Endothelial cell of umbilical vein (primary cell): ENCODE measurements at regions not wholly inside any gene's neighbourhood (a gene's known extent, or its start where the extent isn't known, plus 50 kb on each side); places are given as distances from the start of the nearest gene placed in this dataset.

Experiments used
- BruUV-seq: library from RNA; stranded (reverse); fragments of 400-500 nt; replicated peaks from 2 replicates; lab custom pipeline; 2021; lab: Mats Ljungman, UMichigan
- CTCF ChIA-PET: fragments of 300-600, 350-600 bp; sonication (Branson Sonifier 250); formaldehyde crosslinking; loops from one replicate; lab custom pipeline; 2021; ENCODE audit warnings: antibody characterized with exemption, inconsistent platforms; lab: Charles Lee
- POLR2A ChIA-PET: fragments of 300-600, 350-600 bp; sonication (Branson Sonifier 250); formaldehyde crosslinking; loops from one replicate; lab custom pipeline; 2021; ENCODE audit warnings: antibody characterized with exemption, inconsistent platforms; lab: Charles Lee
- DNase-seq: peaks from one replicate; pipeline ENCODE4 v3.0.0-alpha.2; 2011; ENCODE audit warnings: low read depth, low spot score
- FAIRE-seq: peaks from 2 replicates; lab custom pipeline; 2011; peaks lifted over from hg19 to GRCh38; lab: Jason Lieb, UNC
- H2AFZ ChIP-seq: 2 replicates; pipeline ENCODE4 v1.6.0; 2012; ENCODE audit warnings: low read depth, low read length, control low read depth, inconsistent platforms
- H3K27ac ChIP-seq: 2 replicates; pipeline ENCODE4 v1.5.1; 2011; ENCODE audit warnings: low read depth, mild to moderate bottlenecking, control low read depth, low read length, moderate library complexity; ENCODE audit not compliant: insufficient read depth
- H3K27me3 ChIP-seq, 2 experiments: 2 replicates each; pipeline versions ENCODE4 v1.6.0 to v1.6.1; 2011; ENCODE audit warnings: low read length in 2 of 2, mixed read lengths in 1 of 2; ENCODE audit not compliant: control insufficient read depth in 2 of 2, insufficient read depth in 2 of 2
- H3K36me3 ChIP-seq, 2 experiments: 2 replicates in 1 of 2; 3 replicates in 1 of 2; pipeline ENCODE4 v1.5.1; 2011; ENCODE audit warnings: low read length in 2 of 2, mild to moderate bottlenecking in 1 of 2, moderate library complexity in 1 of 2; ENCODE audit not compliant: control insufficient read depth in 2 of 2, insufficient read depth in 2 of 2; ENCODE audit errors: extremely low read depth in 1 of 2
- H3K4me1 ChIP-seq: 3 replicates; pipeline ENCODE4 v1.5.1; 2011; ENCODE audit warnings: mild to moderate bottlenecking, low read length; ENCODE audit not compliant: control insufficient read depth, insufficient read depth; ENCODE audit errors: extremely low read depth
- H3K4me2 ChIP-seq: 2 replicates; pipeline ENCODE4 v1.6.1; 2011; ENCODE audit warnings: low read length, control low read depth, mixed read lengths; ENCODE audit not compliant: insufficient read depth
- H3K4me3 ChIP-seq, 3 experiments: fragments of 200-600 bp in 1 of 3; sonication (generic), shearing (Covaris generic) in 1 of 3; replicated peaks in 1 of 3; 2 replicates each; pipeline ENCODE4 v1.5.1; 2011 to 2016; ENCODE audit warnings: control low read depth in 3 of 3, low read length in 3 of 3, mild to moderate bottlenecking in 2 of 3, inconsistent platforms in 1 of 3, low read depth in 1 of 3, moderate library complexity in 1 of 3; ENCODE audit not compliant: insufficient read depth in 1 of 3
- H3K79me2 ChIP-seq: 2 replicates; pipeline ENCODE4 v1.6.0; 2012; ENCODE audit warnings: low read length, inconsistent platforms; ENCODE audit not compliant: control insufficient read depth, insufficient read depth
- H3K9ac ChIP-seq: replicated peaks from 2 replicates; pipeline ENCODE3; 2011; ENCODE audit warnings: low read length, control low read depth; ENCODE audit not compliant: insufficient read depth; ENCODE audit errors: extremely low read depth
- H3K9me1 ChIP-seq: replicated peaks from 3 replicates; pipeline ENCODE4 v1.6.0; 2011; ENCODE audit warnings: mild to moderate bottlenecking, low read length; ENCODE audit not compliant: control insufficient read depth, insufficient read depth; ENCODE audit errors: extremely low read depth
- H3K9me3 ChIP-seq: replicated peaks from 2 replicates; pipeline ENCODE4 v1.5.1; 2012; ENCODE audit warnings: low read length, inconsistent platforms; ENCODE audit not compliant: control insufficient read depth, insufficient read depth
- H4K20me1 ChIP-seq: replicated peaks from 2 replicates; pipeline ENCODE3; 2011; ENCODE audit warnings: mild to moderate bottlenecking, low read length; ENCODE audit not compliant: control insufficient read depth, insufficient read depth; ENCODE audit errors: extremely low read depth
- EZH2 ChIP-seq: IDR thresholded peaks from 2 replicates; pipeline ENCODE4 v1.6.1; 2012; ENCODE audit warnings: borderline replicate concordance, low read depth, mild to moderate bottlenecking, moderate library complexity, low read length, inconsistent platforms; ENCODE audit not compliant: severe bottlenecking
- FOS ChIP-seq: IDR thresholded peaks from 2 replicates; pipeline ENCODE4 v1.6.1; 2011; ENCODE audit warnings: mild to moderate bottlenecking, low read length, moderate library complexity, borderline replicate concordance; ENCODE audit not compliant: insufficient read depth
- GATA2 ChIP-seq: IDR thresholded peaks from 2 replicates; pipeline ENCODE4 v1.7.0; 2011; ENCODE audit warnings: low read depth, mild to moderate bottlenecking, moderate library complexity, mixed read lengths, low read length; ENCODE audit not compliant: insufficient read length, insufficient read depth
- JUN ChIP-seq: IDR thresholded peaks from 2 replicates; pipeline ENCODE4 v1.6.1; 2011; ENCODE audit warnings: borderline replicate concordance, low read depth; ENCODE audit not compliant: insufficient read length, insufficient read depth
- MAX ChIP-seq: IDR thresholded peaks from 2 replicates; pipeline ENCODE4 v1.6.1; 2011; ENCODE audit not compliant: insufficient read depth, insufficient read length
- MYC ChIP-seq: IDR thresholded peaks from one replicate; pipeline ENCODE4 v1.6.1; 2011; ENCODE audit warnings: mild to moderate bottlenecking, low read depth, low read length
- POLR2AphosphoS5 ChIP-seq: IDR thresholded peaks from 2 replicates; pipeline ENCODE4 v1.6.1; 2012; ENCODE audit warnings: low read depth, mild to moderate bottlenecking, control low read depth, low read length, moderate library complexity; ENCODE audit not compliant: insufficient read depth
- dilution Hi-C: fragments of 300-500 bp; cut with MboI; formaldehyde crosslinking; loops from one replicate; pipeline ENCODE4 v1.15.0; 2019; ENCODE audit warnings: low sequenced_read_pairs; ENCODE audit not compliant: extremely low pct_ligation_motif_present
- intact Hi-C: fragments of 100-400 bp; cut with micrococcal nuclease; formaldehyde crosslinking; loops from one replicate; pipeline ENCODE4 v1.10.0; 2022

- DNase-seq (no peak), FAIRE-seq (no peak)
- H2AFZ ChIP-seq: no peak overlapping the region
- H3K4me3 ChIP-seq: no peak overlapping the region
- H3K9ac ChIP-seq: no peak overlapping the region
- no peaks in the 10 kb centered on the region for H3K9me1 ChIP-seq
- H3K36me3 ChIP-seq: no peaks in the 10 kb centered on the region
- TF ChIP-seq MYC (no peak), GATA2 (no peak), POLR2AphosphoS5 (no peak)
- no TSS peak for BruUV-seq
- intact Hi-C loops (no loop called here), dilution Hi-C loops (no loop called here)
- no peak overlapping the region for H3K27ac ChIP-seq
- CTCF ChIA-PET: no interaction called here
- H4K20me1 ChIP-seq: no peaks in the 10 kb centered on the region
- H3K4me2 ChIP-seq: no peak overlapping the region
- no peaks in the 10 kb centered on the region for H3K79me2 ChIP-seq
- H3K27me3 ChIP-seq: no peaks in the 10 kb centered on the region
- H3K9me3 ChIP-seq: no peaks in the 10 kb centered on the region
- H3K4me1 ChIP-seq: no peaks in the 10 kb centered on the region
- POLR2A ChIA-PET: no interaction called here
Measured at GRCh38 chr2:105621038-105621437, 123.7 kb upstream of the NCK2 start.

DNA sequence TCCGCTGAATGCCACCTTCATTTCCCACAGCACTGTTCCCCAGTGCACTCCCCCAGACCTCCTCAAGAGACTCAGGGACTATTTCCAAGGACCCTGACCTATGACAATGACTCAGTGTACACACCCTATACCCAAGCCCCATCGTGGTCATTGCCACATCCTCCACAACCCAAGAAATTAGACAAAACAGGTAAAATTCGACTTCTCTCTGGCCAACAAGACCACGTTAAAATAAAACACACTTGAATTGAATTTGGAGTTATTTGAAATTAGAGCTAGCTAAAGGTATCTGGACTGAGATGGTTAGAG is 126.4 kb upstream of the NCK2 start:
- no peaks in the 10 kb centered on the region for H3K36me3 ChIP-seq
- no peak overlapping the region for H3K9ac ChIP-seq
- TF ChIP-seq MYC (no peak), POLR2AphosphoS5 (no peak), GATA2 (no peak), MAX (no peak), EZH2 (no peak), JUN (no peak), FOS (no peak)
- no peak overlapping the region for H3K4me3 ChIP-seq
- H2AFZ ChIP-seq: no peak overlapping the region
- ChIA-PET POLR2A (no interaction called here), CTCF (no interaction called here)
- no peak for FAIRE-seq
- no peaks in the 10 kb centered on the region for H3K9me1 ChIP-seq
- no peaks in the 10 kb centered on the region for H3K9me3 ChIP-seq
- dilution Hi-C loops: no loop called here
- H3K79me2 ChIP-seq: no peaks in the 10 kb centered on the region
- H3K27me3 ChIP-seq: no peaks in the 10 kb centered on the region
- H3K27ac ChIP-seq: no peak overlapping the region
- no TSS peak for BruUV-seq
- DNase-seq: no peak
- no peak overlapping the region for H3K4me2 ChIP-seq
- no peaks in the 10 kb centered on the region for H3K4me1 ChIP-seq
- intact Hi-C loops: no loop called here
- no peaks in the 10 kb centered on the region for H4K20me1 ChIP-seq
